ENCODE measurements at regions not wholly inside any gene's neighbourhood (a gene's known extent, or its start where the extent isn't known, plus 50 kb on each side); places are given as distances from the start of the nearest gene placed in this dataset.

DNA sequence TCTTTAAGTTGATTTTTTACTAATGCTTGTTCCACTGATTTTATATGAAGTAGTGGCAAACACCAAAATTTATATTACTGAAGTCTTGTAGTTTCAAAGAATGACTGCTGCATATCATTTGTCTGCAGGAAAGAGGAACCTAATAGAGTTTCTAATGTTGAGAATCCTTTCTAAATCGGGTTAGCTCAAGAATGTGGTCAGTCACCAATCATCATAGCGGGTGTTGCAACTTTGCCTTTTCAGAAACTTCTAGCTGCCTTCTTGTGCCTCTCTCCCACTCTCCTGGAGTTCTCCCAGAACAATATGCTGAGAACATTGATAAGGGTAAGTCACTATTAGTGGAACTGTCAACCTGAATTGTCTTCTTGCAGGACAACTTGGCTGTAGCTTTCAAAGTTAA lies 524.8 kb upstream of the SORCS1 start:
- H3K4me1 ChIP-seq (ENCODE audit: control insufficient read depth in 1 of 2, insufficient read depth in 1 of 2, low read depth in 1 of 2, low read length in 1 of 2): peaks cover 52 to 60% of the 10 kb centered on the region in 2 experiments
- no peaks in the 10 kb centered on the region for H3K27me3 ChIP-seq
- peak overlapping the region in 1 of 2 experiments; percentile 18 for H3K4me3 ChIP-seq (ENCODE audit: low read depth in 1 of 2, low read length in 1 of 2)
- no peaks in the 10 kb centered on the region for H3K9me3 ChIP-seq
- TF ChIP-seq, protein P1, sequence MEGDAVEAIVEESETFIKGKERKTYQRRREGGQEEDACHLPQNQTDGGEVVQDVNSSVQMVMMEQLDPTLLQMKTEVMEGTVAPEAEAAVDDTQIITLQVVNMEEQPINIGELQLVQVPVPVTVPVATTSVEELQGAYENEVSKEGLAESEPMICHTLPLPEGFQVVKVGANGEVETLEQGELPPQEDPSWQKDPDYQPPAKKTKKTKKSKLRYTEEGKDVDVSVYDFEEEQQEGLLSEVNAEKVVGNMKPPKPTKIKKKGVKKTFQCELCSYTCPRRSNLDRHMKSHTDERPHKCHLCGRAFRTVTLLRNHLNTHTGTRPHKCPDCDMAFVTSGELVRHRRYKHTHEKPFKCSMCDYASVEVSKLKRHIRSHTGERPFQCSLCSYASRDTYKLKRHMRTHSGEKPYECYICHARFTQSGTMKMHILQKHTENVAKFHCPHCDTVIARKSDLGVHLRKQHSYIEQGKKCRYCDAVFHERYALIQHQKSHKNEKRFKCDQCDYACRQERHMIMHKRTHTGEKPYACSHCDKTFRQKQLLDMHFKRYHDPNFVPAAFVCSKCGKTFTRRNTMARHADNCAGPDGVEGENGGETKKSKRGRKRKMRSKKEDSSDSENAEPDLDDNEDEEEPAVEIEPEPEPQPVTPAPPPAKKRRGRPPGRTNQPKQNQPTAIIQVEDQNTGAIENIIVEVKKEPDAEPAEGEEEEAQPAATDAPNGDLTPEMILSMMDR (IDR thresholded peaks at IDR 0.05): no peak
- H3K27ac ChIP-seq: peak overlapping the region; percentile 70
- H3K36me3 ChIP-seq: no peaks in the 10 kb centered on the region

DNA sequence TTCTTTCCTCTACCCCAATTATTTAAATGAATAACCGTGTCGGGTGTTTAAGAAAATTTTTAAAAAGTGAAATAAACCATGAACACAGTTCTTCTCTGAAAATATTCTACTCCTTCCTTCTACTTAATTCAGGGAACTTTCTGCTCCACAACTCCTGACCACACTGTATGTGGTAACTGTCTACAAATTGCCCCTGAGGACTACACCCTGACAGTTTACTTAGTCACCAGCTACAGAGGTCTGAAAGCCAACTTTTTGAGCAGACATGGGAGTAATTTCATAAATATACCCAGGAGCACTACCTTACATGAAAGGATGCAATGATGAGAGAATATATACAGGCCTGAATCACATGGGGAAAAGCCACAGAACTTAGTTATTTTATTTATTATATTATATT lies 523.2 kb upstream of the SORCS1 start:
- Histone ChIP-seq H3K4me1 (ENCODE audit: control insufficient read depth in 1 of 2, insufficient read depth in 1 of 2, low read depth in 1 of 2, low read length in 1 of 2) (peaks cover 59 to 67% of the 10 kb centered on the region in 2 experiments), H3K27me3 (no peaks in the 10 kb centered on the region), H3K4me3 (ENCODE audit: low read depth in 1 of 2, low read length in 1 of 2) (no peak overlapping the region), H3K9me3 (no peaks in the 10 kb centered on the region), H3K27ac (peak overlapping the region; percentile 70), H3K36me3 (no peaks in the 10 kb centered on the region)
- TF ChIP-seq, protein P1 (IDR thresholded peaks at IDR 0.05): no peak

DNA sequence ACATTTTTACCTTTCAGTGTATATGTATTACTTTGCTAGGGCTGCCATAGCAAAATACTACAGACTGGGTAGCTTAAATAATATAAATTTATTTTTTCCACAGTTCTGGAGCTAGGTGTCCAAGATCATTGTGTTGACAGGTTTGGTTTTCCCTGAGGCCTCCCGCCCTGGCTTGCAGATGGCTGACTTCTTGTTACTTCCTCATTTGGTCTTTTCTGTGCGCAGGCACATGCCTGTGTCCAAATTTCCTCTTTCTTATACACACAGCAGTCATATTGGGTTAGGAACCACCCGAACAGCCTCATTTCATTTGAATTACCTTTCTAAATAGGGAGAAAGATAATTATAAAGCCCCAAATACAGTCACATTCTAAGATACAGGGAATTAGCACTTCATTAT lies 521.6 kb upstream of the SORCS1 start:
- peaks cover 59 to 61% of the 10 kb centered on the region in 2 experiments for H3K4me1 ChIP-seq (ENCODE audit: control insufficient read depth in 1 of 2, insufficient read depth in 1 of 2, low read depth in 1 of 2, low read length in 1 of 2)
- no peaks in the 10 kb centered on the region for H3K36me3 ChIP-seq
- H3K27ac ChIP-seq: peak overlapping the region; percentile 76
- peak overlapping the region; percentile 37 to 43 for H3K4me3 ChIP-seq (ENCODE audit: low read depth in 1 of 2, low read length in 1 of 2)
- H3K27me3 ChIP-seq: no peaks in the 10 kb centered on the region
- TF ChIP-seq, protein P1 (IDR thresholded peaks at IDR 0.05): no peak
- no peaks in the 10 kb centered on the region for H3K9me3 ChIP-seq

DNA sequence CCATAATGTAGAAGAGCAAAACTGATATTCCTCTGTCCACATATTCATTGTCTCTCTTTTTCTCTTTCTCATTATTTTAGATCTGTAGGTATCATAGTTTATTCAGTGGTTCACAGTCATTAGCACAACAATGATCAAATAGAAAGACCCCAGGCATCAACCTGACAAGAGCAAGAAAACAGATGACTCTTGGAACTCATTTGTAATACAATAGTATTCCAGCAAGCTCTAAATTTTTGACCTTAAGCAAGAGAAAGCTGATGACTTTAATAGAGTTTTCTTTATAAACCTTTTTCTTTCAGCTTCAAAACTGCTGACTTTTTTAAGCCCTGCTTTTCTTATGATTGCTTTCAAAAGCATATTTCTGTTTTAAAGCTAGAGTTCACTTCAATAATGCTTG lies 507.5 kb upstream of the SORCS1 start:
- TF ChIP-seq, protein P1 (IDR thresholded peaks at IDR 0.05): no peak
- no peaks in the 10 kb centered on the region for H3K9me3 ChIP-seq
- no peak overlapping the region for H3K4me3 ChIP-seq (ENCODE audit: low read depth in 1 of 2, low read length in 1 of 2)
- H3K36me3 ChIP-seq: no peaks in the 10 kb centered on the region
- H3K27ac ChIP-seq: no peak overlapping the region
- no peaks in the 10 kb centered on the region for H3K27me3 ChIP-seq
- no peaks in the 10 kb centered on the region for H3K4me1 ChIP-seq (ENCODE audit: control insufficient read depth in 1 of 2, insufficient read depth in 1 of 2, low read depth in 1 of 2, low read length in 1 of 2)

DNA sequence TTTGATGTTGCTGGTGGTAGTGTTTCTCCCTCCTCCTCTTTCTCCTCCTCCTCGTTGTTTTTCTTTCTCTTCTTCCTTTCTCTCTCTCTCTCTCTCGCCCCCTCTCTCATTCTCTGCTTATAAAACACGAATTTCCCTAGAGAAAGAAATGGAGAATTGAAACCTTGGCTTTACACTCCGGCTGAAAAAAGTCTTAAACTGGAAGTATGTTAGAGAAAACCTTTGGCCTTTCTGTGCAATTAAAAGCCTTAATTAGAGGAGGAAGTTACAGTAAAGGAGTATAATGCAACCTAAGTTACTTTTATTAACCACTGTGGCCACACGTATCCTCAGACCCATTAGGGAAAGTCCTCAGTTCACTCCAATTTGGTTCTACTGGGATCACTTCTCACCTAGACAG lies 501.7 kb upstream of the SORCS1 start:
- Histone ChIP-seq H3K4me1 (ENCODE audit: control insufficient read depth in 1 of 2, insufficient read depth in 1 of 2, low read depth in 1 of 2, low read length in 1 of 2) (no peaks in the 10 kb centered on the region), H3K27me3 (no peaks in the 10 kb centered on the region), H3K27ac (no peak overlapping the region), H3K9me3 (no peaks in the 10 kb centered on the region), H3K4me3 (ENCODE audit: low read depth in 1 of 2, low read length in 1 of 2) (no peak overlapping the region), H3K36me3 (no peaks in the 10 kb centered on the region)
- TF ChIP-seq, protein P1 (IDR thresholded peaks at IDR 0.05): no peak

DNA sequence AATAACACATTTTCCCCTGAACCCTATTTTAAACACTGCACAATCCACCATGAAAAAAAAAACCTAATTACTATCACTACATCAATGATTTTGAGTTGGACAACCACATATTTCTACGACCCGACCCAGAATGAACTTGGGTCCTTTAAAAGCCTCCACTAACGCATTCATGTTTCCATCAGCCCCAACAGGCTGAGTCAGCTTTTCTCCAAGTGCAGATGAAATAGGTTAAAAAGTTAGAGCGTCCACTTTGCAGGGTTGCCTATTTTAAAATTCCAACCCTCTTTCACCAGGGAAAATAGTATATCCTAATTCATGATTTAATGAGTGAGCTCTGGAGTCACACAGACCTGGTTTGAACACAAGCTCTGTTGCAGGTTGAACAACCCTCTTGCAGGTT lies 501.0 kb upstream of the SORCS1 start:
- TF ChIP-seq, protein P1 (IDR thresholded peaks at IDR 0.05): no peak
- Histone ChIP-seq H3K27ac (no peak overlapping the region), H3K4me1 (ENCODE audit: control insufficient read depth in 1 of 2, insufficient read depth in 1 of 2, low read depth in 1 of 2, low read length in 1 of 2) (no peaks in the 10 kb centered on the region), H3K4me3 (ENCODE audit: low read depth in 1 of 2, low read length in 1 of 2) (no peak overlapping the region), H3K36me3 (no peaks in the 10 kb centered on the region), H3K27me3 (no peaks in the 10 kb centered on the region), H3K9me3 (no peaks in the 10 kb centered on the region)
